ENCODE measurements at regions not wholly inside any gene's neighbourhood (a gene's known extent, or its start where the extent isn't known, plus 50 kb on each side); places are given as distances from the start of the nearest gene placed in this dataset.

DNA sequence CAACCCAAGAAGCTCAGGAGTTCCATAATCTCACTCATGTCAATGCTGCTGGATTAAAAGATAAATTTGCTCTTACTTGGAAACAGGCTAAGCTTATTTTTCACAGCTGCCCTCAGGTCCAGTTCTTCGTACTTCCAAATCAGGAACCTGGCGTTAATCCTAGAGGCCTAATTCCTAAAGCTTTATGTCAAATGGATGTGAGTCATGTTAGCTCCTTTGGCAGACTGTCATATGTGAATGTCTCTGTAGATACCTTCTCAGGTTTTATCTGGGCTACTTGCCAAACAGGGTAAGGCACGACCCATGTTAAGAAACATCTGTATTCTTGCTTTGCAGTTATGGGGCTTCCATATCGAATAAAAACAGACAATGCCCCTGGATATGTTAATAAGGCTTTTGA lies 504.6 kb downstream of the ALG10 start:
- DNase-seq = no peak

DNA sequence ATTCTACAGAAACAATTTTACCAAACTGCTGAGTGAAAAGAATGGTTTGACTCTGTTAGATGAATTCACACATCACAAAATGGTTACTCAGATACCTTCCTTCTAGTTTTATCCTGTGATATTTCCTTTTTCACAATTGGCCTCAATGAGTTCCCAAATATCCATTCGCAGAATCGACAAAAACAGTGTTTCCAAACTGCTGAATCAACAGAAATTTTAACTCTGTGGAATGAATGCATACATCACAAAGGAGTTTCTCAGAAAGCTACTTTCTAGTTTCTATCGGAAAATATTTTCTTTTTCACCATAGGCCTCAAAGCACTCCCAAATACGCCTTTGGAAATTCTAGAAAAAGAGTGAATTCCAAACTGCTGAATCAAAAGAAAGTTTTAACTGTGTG lies 525.0 kb downstream of the ALG10 start:
- DNase-seq = no peak

DNA sequence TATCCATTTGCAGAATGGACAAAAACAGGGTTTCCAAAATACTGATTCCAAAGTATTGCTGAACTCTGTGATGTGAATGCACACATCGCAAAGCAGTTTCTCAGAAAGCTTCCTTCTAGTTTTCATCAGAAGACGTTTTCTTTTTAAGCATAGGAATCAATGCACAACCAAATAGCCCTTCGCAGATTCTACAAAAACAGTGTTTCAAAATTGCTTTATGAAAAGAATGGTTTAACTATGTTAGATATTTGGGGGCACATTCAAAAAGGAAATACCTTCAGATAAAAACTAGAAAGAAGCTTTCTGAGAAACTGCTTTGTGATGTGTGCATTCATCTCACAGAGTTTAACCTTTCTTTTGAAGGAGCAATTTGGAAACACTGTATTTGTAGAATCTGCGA lies 569.7 kb downstream of the ALG10 start:
- no peak for DNase-seq

DNA sequence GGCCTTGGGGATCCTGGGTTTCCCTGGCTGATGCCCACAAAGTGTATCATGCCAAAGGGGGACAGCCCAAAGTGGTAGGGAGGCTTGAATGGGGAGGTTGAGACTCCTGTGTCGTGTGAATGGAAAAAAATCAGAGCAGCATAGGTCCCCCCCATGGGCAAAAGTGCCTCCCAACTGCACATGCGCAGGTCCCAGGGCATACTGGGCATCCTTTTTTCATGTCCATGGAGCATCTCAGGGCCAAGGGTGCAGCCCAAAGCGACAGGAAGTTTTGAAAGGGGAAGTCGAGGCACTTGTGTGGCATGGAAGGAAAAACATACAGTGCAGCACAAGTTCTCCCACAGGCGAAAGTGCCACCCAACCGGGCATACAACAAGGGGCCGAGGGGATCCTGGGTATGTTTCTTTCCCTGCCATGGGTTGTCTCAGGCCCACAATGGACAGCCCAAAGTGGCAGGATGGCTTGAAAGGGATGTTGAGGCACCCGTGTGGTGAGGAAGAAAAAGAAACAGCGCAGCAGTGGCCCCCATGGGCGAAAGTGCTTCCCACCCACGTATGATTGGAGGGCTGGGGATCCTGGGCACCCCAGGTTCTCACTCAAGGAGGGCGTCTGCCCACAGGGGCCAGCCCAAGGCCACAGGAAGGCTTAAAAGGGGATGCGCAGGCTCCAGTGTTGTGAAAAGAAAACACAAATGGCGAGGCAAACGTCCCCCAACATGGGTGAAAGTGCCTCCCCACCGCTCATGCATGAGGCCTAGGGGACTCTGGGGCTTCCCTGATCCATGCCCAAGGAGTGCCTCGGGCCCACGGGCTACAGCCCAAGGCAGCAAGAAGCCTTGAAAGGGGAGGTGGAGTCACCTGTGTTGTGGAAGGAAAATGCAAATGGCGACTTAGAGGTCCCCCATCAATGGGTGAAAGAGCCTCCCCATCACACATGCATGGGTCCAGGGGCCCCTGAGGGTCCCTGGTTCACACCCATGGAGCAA lies 573.7 kb downstream of the ALG10 start:
- no peak for DNase-seq

DNA sequence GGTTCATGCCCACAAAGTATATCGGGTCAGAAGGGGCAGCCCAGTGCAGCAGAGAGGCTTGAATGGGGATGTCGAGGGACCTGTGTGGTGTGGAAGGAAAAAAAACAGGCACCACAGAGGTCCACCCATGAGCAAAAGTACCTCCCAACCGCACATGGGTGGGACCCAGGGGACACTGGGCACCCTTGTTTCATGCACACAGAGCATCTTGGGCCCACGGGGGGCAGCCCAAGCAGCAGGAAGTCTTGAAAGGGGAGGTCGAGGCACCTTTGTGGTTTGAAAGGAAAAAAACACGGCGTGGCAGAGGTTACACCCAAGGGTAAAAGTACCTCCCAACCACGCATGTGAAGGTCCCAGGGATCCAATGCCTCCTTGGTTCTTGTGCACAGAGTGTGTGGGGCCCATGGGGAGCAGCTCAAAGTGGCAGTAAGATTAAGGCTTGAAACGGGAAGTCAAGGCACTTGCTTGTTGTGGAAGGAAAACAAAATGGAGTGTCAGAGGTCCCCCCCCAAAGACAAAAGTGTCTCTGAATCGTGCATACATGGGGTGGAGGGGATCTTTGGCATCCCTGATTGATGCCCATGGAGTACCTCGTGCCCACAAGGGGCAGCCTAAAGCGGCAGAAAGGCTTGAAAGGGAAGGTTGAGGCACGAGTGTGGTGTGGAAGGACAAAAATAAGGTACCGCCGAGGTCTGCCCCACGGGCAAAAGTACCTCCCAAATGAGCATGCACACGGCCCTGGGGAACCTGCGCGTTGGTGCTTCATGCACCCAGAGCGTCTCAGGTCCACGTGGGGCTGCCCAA lies 575.5 kb downstream of the ALG10 start:
- no peak for DNase-seq

DNA sequence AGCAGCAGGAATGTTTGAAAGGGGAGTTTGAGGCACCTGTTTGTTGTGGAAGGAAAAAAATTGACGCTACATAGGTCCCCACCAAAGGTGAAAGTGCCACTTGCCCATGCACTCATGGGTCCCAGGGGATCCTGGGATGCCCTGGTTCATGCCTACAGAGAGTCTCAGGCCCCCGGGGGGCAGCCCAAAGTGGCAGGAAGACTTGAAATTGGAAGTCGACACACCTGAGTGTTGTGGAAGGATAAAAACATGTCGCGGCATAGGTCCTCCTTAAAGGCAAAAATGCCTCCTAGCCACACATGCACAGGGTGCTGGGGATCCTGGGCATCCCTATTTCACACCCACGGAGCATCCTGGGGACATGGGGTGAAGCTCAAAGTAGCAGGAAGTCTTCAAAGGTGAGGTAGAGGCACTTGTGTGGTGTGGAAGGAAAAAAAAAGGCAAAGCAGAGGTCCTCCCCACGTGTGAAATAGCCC lies 576.1 kb downstream of the ALG10 start:
- DNase-seq = no peak

DNA sequence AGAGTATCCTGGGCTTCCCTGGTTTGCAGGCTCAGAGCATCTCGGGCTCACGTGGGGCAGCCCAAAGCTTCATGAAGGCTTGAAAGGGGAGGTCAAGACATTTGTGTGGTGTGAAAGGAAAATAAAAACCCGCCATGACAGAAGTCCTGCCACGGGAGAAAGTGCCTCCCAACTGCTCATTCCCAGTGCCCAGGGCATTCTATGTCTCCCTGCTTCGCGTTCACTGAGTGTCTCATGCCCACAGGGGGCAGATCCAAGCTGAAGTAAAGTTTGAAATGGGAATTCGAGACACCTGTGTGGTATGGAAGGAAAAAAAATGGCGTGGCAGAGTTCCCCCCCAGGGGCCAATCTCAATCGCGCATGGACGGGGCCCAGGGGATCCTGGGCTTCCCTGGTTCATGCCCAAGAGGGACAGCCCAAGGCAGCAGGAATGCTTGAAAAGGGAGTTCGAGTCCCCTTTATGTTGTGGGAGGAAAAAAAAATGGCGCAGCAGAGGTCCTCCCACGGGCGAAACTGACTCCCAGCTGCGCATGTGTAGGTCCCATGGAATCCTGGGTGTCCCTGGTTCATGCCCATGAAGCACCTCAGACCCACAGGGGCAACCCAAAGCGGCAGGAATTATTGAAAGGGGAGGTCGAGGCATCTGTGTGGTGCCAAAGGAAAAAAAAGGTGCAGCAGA lies 576.7 kb downstream of the ALG10 start:
- DNase-seq = no peak

DNA sequence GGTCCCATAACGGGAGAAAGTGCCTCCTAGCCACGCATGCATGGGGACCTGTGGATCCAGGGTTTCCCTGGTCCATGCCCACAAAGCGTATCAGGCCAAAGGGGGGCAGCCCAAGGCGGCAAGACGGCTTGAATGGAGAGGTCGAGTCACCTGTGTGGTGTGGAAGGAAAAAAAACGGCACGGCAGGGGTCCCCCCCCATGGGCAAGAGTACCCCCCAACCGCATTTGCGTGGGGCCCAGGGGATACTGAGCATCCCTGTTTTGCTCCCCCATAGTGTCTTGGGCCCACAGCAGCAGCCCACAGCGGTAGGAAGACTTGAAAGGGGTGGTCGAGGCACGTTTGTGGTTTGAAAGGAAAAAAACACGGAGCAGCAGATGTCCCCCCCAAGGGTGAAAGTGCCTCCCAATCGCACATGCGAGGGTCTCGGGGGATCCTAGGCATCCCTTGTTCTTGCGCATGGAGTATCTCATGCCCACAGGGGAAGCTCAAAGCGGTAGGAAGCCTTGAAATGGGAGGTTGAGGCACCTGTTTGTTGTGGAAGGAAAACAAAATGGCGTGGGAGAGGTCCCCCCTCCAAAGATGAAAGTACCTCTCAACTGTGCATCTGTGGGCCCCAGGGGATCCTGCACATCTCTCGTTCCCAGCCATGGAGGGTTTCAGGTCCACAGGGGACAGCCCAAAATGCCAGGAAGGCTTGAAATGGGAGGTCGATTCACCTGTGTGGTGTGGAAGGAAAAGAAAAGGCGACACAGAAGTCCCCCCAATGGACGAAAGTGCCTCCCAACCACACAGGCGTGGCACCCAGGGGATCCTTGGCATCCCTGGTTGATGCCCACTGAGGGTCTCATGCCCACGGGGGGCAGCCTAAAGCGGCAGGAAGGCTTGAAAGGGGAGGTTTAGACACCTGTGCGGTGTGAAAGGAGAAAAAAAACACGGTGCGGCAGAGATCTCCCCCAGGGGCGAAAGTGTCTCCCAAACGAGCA lies 577.5 kb downstream of the ALG10 start:
- DNase-seq = no peak

DNA sequence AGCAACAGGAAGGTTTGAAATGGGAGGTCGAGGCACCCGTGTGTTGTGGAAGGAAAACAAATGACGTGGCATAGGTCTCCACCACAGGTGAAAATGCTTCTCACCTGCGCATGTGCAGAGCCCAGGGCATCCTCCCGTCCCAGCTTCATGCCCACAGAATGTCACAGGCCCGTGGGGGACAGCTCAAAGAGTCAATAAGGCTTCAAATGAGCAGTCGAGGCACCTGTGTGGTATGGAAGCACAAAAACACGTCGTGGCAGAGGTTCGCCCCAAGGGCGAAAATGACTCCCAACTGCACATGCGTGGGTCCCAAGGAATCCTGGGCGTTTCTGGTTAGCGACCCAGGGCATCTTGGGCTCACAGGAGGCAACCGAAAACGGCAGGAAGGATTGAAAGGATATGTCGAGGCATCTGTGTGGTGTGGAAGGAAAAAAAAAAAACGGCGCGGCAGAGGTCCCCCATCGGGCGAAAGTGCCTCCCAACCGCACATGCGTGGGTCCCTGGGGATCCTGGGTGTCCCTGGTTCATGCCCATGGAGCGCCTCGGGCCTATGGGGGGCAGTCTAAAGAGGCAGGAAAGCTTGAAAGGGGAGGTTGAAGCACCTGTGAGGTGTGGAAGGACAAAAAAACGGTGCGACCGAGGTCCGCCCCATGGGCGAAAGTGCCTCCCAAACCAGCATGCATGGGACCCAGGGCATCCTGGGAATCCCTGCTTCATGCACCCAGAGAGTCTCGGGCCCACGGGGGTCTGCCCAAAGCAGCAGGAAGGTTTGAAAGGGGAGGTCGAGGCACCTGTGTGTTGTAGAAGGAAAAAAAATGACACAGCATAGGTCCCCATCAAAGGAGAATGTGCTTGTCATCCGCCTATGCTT lies 578.5 kb downstream of the ALG10 start:
- no peak for DNase-seq

DNA sequence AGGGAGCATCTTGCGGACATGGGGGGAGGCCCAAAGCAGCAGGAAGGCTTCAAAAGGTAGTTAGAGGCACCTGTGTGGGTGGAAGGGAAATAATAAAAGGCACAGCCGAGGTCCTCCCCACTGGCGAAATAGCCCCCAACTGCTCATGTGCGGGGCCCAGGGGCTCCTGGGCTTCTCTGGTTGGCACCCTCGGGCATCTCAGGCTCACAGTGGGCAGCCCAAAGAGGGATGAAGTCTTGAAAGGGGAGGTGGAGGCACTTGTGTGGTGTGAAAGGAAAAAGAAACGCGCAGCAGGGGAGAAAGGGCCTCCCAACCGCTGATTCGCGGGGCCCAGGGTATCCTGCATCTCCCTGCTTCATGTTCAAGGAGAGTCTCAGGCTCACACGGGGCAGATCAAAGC lies 579.4 kb downstream of the ALG10 start:
- DNase-seq = no peak

DNA sequence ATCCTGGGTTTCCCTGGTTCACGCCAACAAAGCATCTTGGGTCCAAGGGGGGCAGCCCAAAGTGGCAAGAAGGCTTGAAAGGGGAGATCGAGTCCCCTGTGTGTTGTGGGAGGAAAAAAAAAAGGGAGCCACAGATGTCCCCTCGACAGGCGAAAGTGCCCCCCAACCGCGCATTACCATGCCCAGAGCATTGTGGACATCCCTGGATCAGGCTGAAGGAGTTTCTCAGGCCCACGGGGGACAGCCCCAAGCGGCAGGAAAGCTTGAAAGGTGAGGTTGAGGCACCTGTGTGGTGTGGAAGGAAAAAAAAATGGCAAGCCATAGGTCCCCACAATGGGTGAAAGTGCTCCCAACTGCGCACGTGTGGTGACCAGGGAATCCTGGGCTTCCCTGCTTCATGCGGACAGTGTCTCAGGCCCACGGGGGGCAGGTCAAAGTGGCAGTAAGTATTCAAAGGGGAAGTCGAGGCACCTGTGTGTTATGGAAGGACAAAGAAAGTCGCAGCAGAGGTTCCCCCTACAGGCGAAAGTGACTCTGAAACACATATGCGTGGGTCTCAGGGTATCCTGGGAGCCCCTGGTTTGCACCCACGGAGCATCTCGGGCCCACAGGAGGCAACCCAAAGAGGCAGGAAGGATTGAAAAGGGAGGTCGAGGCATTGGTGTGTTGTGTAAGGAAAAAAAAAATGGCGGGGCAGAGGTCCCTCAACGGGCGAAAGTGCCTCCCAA lies 580.1 kb downstream of the ALG10 start:
- DNase-seq = no peak

DNA sequence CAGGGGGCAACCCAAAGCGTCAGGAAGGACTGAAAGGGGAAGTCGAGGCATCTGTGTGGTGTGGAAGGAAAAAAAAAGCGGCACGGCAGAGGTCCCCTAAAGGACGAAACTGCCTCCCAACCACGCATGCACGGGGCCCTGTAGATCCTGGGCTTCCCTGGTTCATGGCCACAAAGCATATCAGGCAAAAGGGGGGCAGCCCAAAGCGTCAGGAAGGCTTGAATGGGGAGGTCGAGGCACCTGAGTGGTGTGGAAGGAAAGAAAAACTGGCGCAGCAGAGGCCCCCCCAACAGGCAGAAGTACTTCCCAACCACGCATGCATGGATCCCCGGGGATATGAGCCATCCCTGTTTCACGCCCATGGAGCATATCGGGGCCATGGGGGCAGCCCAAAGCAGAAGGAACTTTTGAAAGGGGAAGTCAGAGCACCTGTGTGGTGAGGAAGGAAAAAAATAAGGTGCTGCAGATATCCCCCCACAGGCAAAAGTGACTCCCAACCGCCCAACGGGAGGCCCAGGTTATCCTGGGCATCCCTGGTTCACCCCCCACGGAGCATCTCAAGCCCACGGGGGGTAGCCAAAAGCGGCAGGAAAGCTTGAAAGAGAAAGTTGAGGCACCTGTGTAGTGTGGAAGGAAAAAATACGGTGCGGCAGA lies 581.2 kb downstream of the ALG10 start:
- no peak for DNase-seq

DNA sequence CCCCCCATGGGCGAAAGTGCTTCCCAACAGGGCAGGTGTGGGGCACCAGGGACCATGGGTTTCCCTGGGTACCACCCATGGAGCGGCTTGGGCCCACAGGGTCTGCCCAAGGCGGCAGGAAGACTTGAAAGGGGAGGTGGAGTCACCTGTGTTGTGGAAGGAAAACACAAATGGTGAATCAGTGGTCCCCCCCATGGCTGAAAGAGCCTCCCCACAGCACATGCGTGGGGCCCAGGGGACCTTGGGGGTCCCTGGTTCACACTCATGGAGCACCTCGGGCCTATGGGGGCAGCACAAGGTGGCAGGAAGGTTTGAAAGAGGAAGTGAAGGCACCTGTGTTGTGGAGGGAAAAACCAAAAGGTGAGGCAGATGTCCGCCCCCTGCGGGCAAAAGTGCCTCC lies 581.9 kb downstream of the ALG10 start:
- no peak for DNase-seq

DNA sequence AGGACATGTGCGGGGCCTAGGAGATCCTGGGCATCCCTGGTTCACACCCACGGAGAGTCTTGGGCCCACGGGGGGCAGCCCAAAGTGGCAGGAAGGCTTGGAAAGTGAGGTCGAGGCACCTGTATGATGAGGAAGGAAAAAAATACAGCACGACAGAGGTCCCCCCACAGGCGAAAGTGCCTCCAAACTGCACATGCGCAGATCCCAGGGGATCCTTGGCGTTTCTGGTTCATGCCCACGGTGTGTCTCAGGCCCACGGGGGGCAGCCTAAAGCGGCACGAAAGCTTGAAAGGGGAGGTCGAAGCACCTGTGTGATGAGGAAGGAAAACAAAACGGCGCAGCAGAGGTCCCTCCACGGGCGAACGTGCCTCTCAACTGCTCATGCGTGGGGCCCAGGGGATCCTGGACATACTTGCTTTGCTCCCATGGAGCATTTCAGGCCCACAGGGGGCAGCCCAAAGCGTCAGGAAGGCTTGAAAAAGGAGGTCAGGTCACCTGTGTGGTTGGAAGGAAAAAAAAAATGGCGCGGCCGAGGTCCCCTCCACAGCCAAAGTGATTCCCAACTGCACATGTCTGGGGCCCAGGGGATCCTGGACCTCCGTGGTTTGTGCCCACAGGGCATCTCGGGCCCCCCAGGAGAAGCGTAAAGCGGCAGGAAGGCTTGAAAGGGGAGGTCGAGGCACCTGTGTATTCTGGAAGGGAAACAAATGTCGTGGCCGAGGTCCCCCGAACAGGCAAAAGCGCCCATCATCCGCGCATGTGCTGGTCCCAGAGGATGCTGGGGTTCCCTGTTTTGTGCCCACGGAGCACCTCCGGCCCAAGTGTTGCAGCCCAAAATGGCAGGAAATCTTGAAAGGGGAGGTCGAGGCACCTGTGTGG lies 582.6 kb downstream of the ALG10 start:
- no peak for DNase-seq

DNA sequence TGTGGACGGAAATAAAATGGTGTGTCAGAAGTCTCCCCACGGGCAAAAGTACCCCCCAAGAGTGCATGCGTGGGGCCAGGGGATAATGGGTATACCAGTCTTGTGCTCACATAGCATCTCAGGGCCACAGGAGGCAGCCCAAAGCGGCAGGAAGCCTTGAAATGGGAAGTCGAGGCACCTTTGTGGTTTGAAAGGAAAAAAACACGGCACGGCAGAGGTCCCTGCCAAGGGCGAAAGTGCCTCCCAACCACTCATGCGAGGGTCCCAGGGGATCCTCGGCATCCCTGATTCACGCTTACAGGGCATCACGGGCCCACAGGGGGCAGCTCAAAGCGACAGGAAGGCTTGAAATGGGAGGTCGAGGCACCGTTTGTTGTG lies 583.2 kb downstream of the ALG10 start:
- DNase-seq = no peak

DNA sequence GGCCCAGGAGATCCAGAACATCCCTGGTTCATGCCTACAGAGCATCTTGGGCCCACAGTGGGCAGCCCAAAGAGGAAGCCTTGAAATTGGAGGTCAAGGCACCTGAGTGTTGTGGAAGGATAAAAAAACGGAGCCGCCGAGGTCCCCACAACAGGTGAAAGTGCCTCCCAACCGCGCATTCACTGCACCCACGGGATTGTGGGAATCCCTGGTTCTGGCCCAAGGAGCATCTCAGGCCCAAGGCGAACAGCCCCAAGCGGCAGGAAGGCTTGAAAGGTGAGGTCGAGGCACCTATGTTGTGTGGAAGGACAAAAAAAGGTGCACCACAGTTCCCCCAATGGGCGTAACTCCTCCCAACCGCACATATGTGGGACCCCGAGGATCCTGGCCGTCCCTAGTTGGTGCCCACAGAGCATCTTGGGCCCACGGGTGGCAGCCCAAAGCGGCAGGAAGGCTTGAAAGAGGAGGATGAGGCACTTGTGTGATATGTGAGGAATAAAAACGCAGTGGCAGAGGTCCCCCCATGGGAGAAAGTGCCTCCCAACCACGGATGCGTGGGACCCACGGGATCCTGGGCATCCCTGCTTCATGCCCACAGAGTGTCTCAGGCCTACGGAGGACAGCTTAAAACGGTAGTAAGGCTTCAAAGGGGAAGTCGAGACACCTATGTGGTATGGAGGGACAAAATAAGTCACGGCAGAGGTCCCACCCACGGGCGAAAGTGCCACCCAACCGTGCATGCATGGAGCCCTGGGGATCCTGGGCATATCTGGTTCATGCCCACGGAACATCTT lies 583.9 kb downstream of the ALG10 start:
- DNase-seq = no peak

DNA sequence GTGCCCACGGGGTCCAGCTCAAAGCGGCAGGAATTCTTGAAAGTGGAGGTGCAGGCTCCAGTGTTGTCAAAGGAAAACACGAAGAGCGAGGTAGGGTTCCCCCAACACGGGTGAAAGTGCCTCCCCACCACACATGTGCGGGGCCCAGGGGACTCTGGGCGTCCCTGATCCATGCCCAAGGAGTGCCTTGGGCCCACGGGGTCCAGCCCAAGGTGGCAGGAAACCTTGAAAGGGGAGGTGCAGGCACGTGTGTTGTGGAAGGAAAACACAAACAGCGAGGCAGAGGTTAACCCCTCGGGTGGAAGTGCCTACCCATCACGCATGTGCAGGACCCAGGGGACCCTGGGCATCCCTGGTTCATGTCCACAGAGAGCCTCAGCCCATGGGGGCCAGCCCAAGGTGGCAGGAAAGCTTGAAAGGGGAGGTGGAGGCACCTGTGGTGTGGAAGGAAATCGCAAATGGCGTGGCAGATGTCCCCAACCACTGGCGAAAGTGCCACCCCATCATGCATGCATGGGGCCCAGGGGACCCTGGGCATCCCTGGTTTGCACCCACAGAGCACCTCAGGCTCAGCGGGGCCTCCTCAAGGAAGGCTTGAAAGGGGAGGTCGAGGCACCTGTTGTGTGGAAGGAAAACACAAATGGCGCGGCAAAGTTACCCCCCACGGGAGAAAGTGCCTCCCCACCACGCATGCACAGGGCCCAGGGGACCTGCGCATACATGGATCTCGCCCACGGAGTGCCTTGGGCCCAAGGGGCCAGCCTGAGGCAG lies 584.6 kb downstream of the ALG10 start:
- DNase-seq = no peak

All from hematopoietic multipotent progenitor cell treated with erythropoietin and hydrocortisone succinate and interleukin-3 and kit ligand, for 6 days (in vitro differentiated cells).